Esophagus (tissue), 2 donors: ENCODE measurements at regions not wholly inside any gene's neighbourhood (a gene's known extent, or its start where the extent isn't known, plus 50 kb on each side); places are given as distances from the start of the nearest gene placed in this dataset.

ENCODE experiments used
- H3K27ac ChIP-seq, 2 donors: one replicate each; pipeline ENCODE4 v1.5.1; 2013; ENCODE audit warnings: low read depth in 2 of 2, mild to moderate bottlenecking in 2 of 2, inconsistent platforms in 1 of 2, low read length in 1 of 2, moderate library complexity in 1 of 2
- H3K27me3 ChIP-seq, 2 donors: one replicate each; pipeline ENCODE4 v1.6.1; 2013; ENCODE audit warnings: low read length in 2 of 2, control low read depth in 1 of 2, mild to moderate bottlenecking in 1 of 2; ENCODE audit not compliant: insufficient read depth in 2 of 2, control insufficient read depth in 1 of 2
- H3K36me3 ChIP-seq, 2 donors: one replicate each; pipeline ENCODE4 v1.6.1; 2013; ENCODE audit warnings: low read length in 1 of 2; ENCODE audit not compliant: control insufficient read depth in 2 of 2, insufficient read depth in 2 of 2
- H3K4me1 ChIP-seq, 2 donors: one replicate each; pipeline ENCODE4 v1.6.1; 2013; ENCODE audit warnings: low read length in 1 of 2; ENCODE audit not compliant: control insufficient read depth in 2 of 2, insufficient read depth in 2 of 2
- H3K4me3 ChIP-seq, 2 donors: one replicate each; pipeline ENCODE4 v1.5.1; 2013; ENCODE audit warnings: low read length in 2 of 2, mild to moderate bottlenecking in 2 of 2, low read depth in 1 of 2, moderate library complexity in 1 of 2
- H3K9me3 ChIP-seq, 2 donors: one replicate each; pipeline ENCODE4 v1.6.1; 2013; ENCODE audit warnings: mild to moderate bottlenecking in 2 of 2, low read depth in 1 of 2, low read length in 1 of 2, moderate library complexity in 1 of 2; ENCODE audit not compliant: control insufficient read depth in 2 of 2, insufficient read depth in 1 of 2
- WGBS, 2 donors: extraction: QIAGEN DNeasy Blood & Tissue Kit; methylation state at CpG; one replicate each; pipeline ENCODE4 v1.1.7; 2013; 5-methylcytosine and 5-hydroxymethylcytosine counted together
- donor health status: healthy with polysubstance abuse.
- donor health status: Bipolar disorder and iron deficiency.

DNA sequence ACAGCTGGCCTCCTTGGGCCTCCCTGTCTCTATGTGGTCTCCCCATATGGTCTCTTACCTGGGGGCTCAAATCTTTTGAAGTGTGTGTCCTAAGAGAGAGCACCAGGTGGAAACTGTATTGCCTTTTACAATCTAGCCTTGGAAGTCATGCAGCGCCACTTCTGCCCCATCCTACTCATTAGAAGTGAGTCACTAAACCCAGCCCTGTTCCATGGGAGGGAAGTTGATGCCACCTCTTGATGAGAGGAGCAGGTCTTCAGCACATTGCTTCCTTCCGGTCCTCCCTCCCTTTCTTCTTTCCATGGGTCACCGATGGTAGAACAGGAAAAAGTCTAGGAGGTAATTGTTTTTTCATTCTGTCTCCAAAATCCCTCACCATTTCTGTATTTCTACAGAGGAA, 156.3 kb downstream of the FOXA2 start:
- H3K27ac ChIP-seq: no peak overlapping the region
- no peaks in the 10 kb centered on the region for H3K27me3 ChIP-seq
- H3K4me1 ChIP-seq: no peaks in the 10 kb centered on the region
- WGBS, 2 donors: 83 to 89% methylated on average over 3 of the region's 3 CpGs
- H3K9me3 ChIP-seq: no peaks in the 10 kb centered on the region
- H3K4me3 ChIP-seq: no peak overlapping the region
- H3K36me3 ChIP-seq: no peaks in the 10 kb centered on the region

DNA sequence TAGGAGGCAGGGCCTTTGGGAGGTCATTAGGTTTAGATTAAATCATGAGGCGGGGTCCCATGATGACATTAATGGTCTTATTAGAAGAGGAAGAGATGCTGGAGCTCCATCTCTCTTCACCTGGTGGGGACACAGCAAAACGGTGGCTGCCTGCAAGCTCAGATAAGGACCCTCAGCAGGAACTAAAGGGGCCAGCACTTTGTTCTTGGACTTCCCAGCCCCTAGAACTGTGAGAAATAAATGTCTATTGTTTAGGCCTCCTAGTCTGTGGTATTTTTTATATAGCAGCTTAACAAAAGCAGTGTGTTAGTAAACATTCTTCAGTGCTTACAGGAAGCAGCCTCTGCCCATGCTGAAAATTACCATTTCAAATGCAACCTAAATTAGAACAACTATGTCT, 157.6 kb downstream of the FOXA2 start:
- 94 to 98% methylated on average over 2 of the region's 2 CpGs for WGBS, 2 donors

GRCh38 chr20:22425344-22426295, 158.8 kb downstream of the FOXA2 start:
- Histone ChIP-seq H3K4me1 (no peaks in the 10 kb centered on the region), H3K36me3 (no peaks in the 10 kb centered on the region), H3K27ac (no peak overlapping the region), H3K4me3 (no peak overlapping the region), H3K27me3 (no peaks in the 10 kb centered on the region), H3K9me3 (no peaks in the 10 kb centered on the region)
- WGBS, 2 donors: 82% methylated on average over 5 of the region's 5 CpGs

More for the DNA sequence above, 157.6 kb downstream of the FOXA2 start:
- H3K4me1 ChIP-seq: no peaks in the 10 kb centered on the region
- H3K36me3 ChIP-seq: no peaks in the 10 kb centered on the region
- H3K9me3 ChIP-seq: no peaks in the 10 kb centered on the region
- H3K27ac ChIP-seq: no peak overlapping the region
- H3K4me3 ChIP-seq: no peak overlapping the region
- H3K27me3 ChIP-seq: no peaks in the 10 kb centered on the region

DNA sequence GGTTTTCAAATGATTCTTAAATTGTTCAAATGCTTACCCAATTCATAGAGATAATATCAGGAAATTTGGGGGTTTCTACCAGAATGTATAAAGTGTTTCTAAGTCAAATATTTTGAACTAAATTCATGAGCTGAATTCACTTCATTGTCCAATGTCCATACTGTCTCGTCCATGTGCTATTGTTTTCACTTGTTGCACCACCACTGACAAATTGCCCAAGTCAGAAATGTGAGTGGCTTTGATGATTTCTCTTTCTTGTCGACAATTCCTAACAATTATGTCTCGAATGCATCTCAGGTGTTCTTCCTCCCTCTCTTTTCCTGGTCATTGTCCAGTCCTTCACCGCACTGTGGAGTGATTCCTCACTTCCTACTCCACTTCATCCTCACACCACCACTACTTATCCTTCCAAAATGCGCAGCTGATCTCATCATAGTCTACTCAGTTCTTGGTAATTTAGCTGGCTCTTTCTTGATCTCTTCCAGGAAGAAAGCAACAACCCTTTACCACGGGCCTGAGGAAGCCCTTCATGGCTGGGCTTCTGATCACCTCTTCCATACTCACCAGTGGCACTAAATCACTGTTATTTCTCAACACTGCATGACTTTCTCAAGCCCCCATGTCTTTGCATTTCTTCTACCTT, 161.1 kb downstream of the FOXA2 start:
- no peaks in the 10 kb centered on the region for H3K9me3 ChIP-seq
- no peaks in the 10 kb centered on the region for H3K4me1 ChIP-seq
- H3K27ac ChIP-seq: no peak overlapping the region
- peaks cover 0 to 3% of the 10 kb centered on the region in 2 donors for H3K27me3 ChIP-seq
- H3K4me3 ChIP-seq: no peak overlapping the region
- no peaks in the 10 kb centered on the region for H3K36me3 ChIP-seq
- WGBS, 2 donors: 76 to 88% methylated on average over 6 of the region's 6 CpGs

DNA sequence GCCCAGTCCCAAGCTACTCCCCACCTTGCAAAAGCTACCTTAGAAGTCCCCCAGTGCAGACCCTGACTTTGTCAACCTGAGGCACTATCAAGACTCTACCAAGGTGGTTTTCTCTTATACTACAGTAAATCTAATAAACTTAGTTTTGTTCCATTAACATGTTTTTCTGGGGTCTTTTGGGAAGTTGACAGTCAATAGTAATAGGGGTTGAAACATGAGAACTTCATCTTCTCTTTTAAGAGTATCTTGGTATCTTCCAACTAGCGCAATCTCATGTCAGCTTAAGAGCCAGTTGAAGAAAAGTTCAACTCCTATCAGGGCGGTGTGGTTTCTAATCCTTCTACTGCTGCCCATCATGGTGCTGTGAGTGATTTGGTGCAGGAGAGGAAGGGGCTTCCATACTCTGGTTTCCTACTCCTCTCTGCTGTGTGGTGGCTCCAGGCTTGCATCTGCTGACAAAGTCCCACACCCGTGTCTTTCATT, 164.2 kb downstream of the FOXA2 start:
- no peaks in the 10 kb centered on the region for H3K9me3 ChIP-seq
- 90 to 94% methylated on average over 3 of the region's 3 CpGs for WGBS, 2 donors
- H3K36me3 ChIP-seq: no peaks in the 10 kb centered on the region
- H3K27me3 ChIP-seq: peaks cover 0 to 3% of the 10 kb centered on the region in 2 donors
- no peaks in the 10 kb centered on the region for H3K4me1 ChIP-seq
- H3K4me3 ChIP-seq: no peak overlapping the region
- no peak overlapping the region for H3K27ac ChIP-seq

- no peaks in the 10 kb centered on the region for H3K9me3 ChIP-seq
- peaks cover 0 to 3% of the 10 kb centered on the region in 2 donors for H3K27me3 ChIP-seq
- no peak overlapping the region for H3K27ac ChIP-seq
- H3K36me3 ChIP-seq: no peaks in the 10 kb centered on the region
- H3K4me3 ChIP-seq: no peak overlapping the region
- 73 to 79% methylated on average over 2 of the region's 2 CpGs for WGBS, 2 donors
- H3K4me1 ChIP-seq: no peaks in the 10 kb centered on the region
Measured at GRCh38 chr20:22418738-22419137, 165.6 kb downstream of the FOXA2 start.

- Histone ChIP-seq H3K4me3 (no peak overlapping the region), H3K27ac (no peak overlapping the region), H3K27me3 (peaks cover 0 to 3% of the 10 kb centered on the region in 2 donors), H3K36me3 (no peaks in the 10 kb centered on the region), H3K9me3 (no peaks in the 10 kb centered on the region), H3K4me1 (no peaks in the 10 kb centered on the region)
- WGBS, 2 donors: 20 to 35% methylated on average over 4 of the region's 4 CpGs
Measured at GRCh38 chr20:22414305-22414742, 170.0 kb downstream of the FOXA2 start.

DNA sequence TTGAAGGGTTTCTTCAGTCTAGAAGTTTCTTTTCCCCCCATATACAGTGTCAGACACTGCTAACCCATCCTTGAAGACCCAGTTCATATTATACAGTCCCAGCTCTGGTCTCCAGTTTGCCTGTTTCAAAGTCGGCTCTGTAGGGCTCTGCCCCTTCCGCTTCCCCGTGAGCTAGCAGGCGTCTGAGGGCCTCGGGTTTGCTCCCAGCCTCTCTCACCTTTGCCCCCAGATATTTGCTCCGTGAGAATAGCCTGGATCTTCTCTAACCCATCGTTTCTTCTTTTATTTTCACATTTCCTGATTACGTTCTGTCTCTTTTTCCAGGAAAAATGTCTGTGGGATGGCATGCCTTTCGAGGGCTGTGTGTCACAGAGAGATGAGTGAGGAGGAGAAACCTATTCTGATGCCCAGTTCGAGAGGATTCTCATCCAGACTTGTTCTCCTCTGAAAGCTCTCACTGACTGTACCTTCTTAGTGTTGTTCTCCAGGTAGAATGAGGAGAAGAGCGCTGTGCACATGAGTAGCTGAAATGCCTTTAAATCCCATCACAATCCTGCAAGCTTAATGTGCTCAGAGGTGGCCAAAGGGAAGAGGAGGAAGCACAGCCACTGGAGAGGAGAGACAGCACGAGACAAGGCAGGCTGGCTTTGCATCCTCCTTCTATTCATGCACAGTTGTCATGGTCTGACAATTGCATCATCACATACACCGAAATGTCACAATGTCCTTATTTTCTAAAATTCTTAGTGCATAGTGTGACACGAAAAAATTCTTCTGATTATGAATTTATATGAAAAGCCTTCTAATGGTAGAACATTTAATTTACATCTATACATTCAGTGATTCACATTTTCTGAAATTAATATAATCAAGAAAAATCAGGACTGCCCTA, 171.1 kb downstream of the FOXA2 start:
- H3K9me3 ChIP-seq: no peaks in the 10 kb centered on the region
- no peak overlapping the region for H3K4me3 ChIP-seq
- 79 to 82% methylated on average over 14 of the region's 14 CpGs for WGBS, 2 donors
- no peaks in the 10 kb centered on the region for H3K27me3 ChIP-seq
- H3K27ac ChIP-seq: no peak overlapping the region
- H3K4me1 ChIP-seq: no peaks in the 10 kb centered on the region
- no peaks in the 10 kb centered on the region for H3K36me3 ChIP-seq
